Renal cortical epithelial cell (primary cell): ENCODE measurements at regions not wholly inside any gene's neighbourhood (a gene's known extent, or its start where the extent isn't known, plus 50 kb on each side); places are given as distances from the start of the nearest gene placed in this dataset.
A peak's percentile ranks its signal among the peaks of the same experiment; 100 is the strongest.
"Not testable (repeated sequence)": the region's sequence is repeated elsewhere in the genome, so short reads cannot be mapped to it uniquely, and the experiment has no call there.

Source experiments
- DNase-seq: peaks from one replicate; pipeline ENCODE4 v3.0.0-alpha.2; 2011; ENCODE audit warnings: low read depth

- no peak for DNase-seq
Measured at GRCh38 chr7:35971133-35971891, 170.5 kb downstream of the SEPTIN7 start.

- peak; percentile 82 for DNase-seq
Measured at GRCh38 chr7:35975851-35976454, 175.1 kb downstream of the SEPTIN7 start.

GRCh38 chr7:35978816-35979640 lies 174.0 kb upstream of the EEPD1 start:
- not testable (repeated sequence) for DNase-seq

GRCh38 chr7:35982600-35982999 lies 170.5 kb upstream of the EEPD1 start:
- DNase-seq, result no peak

GRCh38 chr7:35983626-35984025 lies 169.4 kb upstream of the EEPD1 start:
- DNase-seq, result no peak

- peak; percentile 57 for DNase-seq
Measured at GRCh38 chr7:35985126-35985754, 167.8 kb upstream of the EEPD1 start.

GRCh38 chr7:35987016-35987415 lies 166.0 kb upstream of the EEPD1 start:
- no peak for DNase-seq

- DNase-seq, result peak; percentile 18
Measured at GRCh38 chr7:35988105-35988504, 164.9 kb upstream of the EEPD1 start.

GRCh38 chr7:35988818-35989217 lies 164.2 kb upstream of the EEPD1 start:
- no peak for DNase-seq

- DNase-seq, result no peak
Measured at GRCh38 chr7:35991511-35992232, 161.4 kb upstream of the EEPD1 start.

- DNase-seq, result peak; percentile 18
Measured at GRCh38 chr7:35992436-35992835, 160.6 kb upstream of the EEPD1 start.

GRCh38 chr7:35993113-35993512 lies 159.9 kb upstream of the EEPD1 start:
- no peak for DNase-seq

GRCh38 chr7:35993676-35994606 lies 159.1 kb upstream of the EEPD1 start:
- no peak for DNase-seq

GRCh38 chr7:35995334-35995733 lies 157.7 kb upstream of the EEPD1 start:
- DNase-seq, result no peak

- DNase-seq, result no peak
Measured at GRCh38 chr7:35998481-35998880, 154.6 kb upstream of the EEPD1 start.

GRCh38 chr7:36001546-36001945 lies 151.5 kb upstream of the EEPD1 start:
- DNase-seq, result no peak

- no peak for DNase-seq
Measured at GRCh38 chr7:36002900-36003299, 150.2 kb upstream of the EEPD1 start.

- DNase-seq, result no peak
Measured at GRCh38 chr7:36003343-36003742, 149.7 kb upstream of the EEPD1 start.

GRCh38 chr7:36005293-36005692 lies 147.8 kb upstream of the EEPD1 start:
- no peak for DNase-seq

- no peak for DNase-seq
Measured at GRCh38 chr7:36005876-36006275, 147.2 kb upstream of the EEPD1 start.
